ENCODE measurements at regions not wholly inside any gene's neighbourhood (a gene's known extent, or its start where the extent isn't known, plus 50 kb on each side); places are given as distances from the start of the nearest gene placed in this dataset.

GRCh38 chr3:160133757-160134156, 91.5 kb upstream of the C3orf80 start:
- no peak overlapping the region for H3K4me3 ChIP-seq (ENCODE audit: low read length)
- peak; percentile 62 for DNase-seq
- no peaks in the 10 kb centered on the region for H3K79me2 ChIP-seq (ENCODE audit: low read length)
- TF ChIP-seq CTCF (conservative IDR thresholded peaks at IDR 0.05; ENCODE audit: low read depth, low read length) (peak; percentile 50), EZH2 (IDR thresholded peaks at IDR 0.05; ENCODE audit: low read length, unreplicated experiment) (no peak), EZH2phosphoT487 (IDR thresholded peaks at IDR 0.05; ENCODE audit: borderline replicate concordance, low read length) (no peak)
- no peak overlapping the region for H2AFZ ChIP-seq (ENCODE audit: low read length)
- no peaks in the 10 kb centered on the region for H3F3A ChIP-seq (ENCODE audit: low read length, unreplicated experiment)
- H3K27me3 ChIP-seq (ENCODE audit: low read length), result no peaks in the 10 kb centered on the region
- CTCF ChIA-PET, result interaction anchor here (0.7 kb wide), 1 partner anchor 101 kb away, joined by 3 read pairs; no protein-coding TSS in a partner anchor
- intact Hi-C loops (cut with micrococcal nuclease), result no loop called here
- no peaks in the 10 kb centered on the region for H3K9me2 ChIP-seq (replicated peaks; ENCODE audit: low read length)
- H3K4me1 ChIP-seq (ENCODE audit: insufficient read depth, low read length), result peaks cover 24% of the 10 kb centered on the region
- no TSS peak for BruUV-seq (replicated peaks)
- H3K4me2 ChIP-seq (ENCODE audit: low read length), result no peak overlapping the region
- POLR2A ChIA-PET (ENCODE audit: unreplicated experiment), result no interaction called here
- H3K9ac ChIP-seq (ENCODE audit: low read length), result no peak overlapping the region
- no peak; the same call in 1 of the 2 replicates for ATAC-seq
- no peaks in the 10 kb centered on the region for H3K36me3 ChIP-seq (ENCODE audit: low read depth, low read length)
- no peaks in the 10 kb centered on the region for H4K20me1 ChIP-seq (ENCODE audit: low read length)
- no peaks in the 10 kb centered on the region for H3K9me3 ChIP-seq (ENCODE audit: low read length)
- peak overlapping the region; percentile 4 for H3K27ac ChIP-seq (ENCODE audit: low read length)

- DNase-seq (peak; percentile 62), ATAC-seq (peak; percentile 37)
- no peaks in the 10 kb centered on the region for H3K9me2 ChIP-seq (replicated peaks; ENCODE audit: low read length)
- ChIA-PET CTCF (no interaction called here), POLR2A (ENCODE audit: unreplicated experiment) (no interaction called here)
- H3K9ac ChIP-seq (ENCODE audit: low read length), result no peak overlapping the region
- H3F3A ChIP-seq (ENCODE audit: low read length, unreplicated experiment), result no peaks in the 10 kb centered on the region
- H4K20me1 ChIP-seq (ENCODE audit: low read length), result no peaks in the 10 kb centered on the region
- H3K27me3 ChIP-seq (ENCODE audit: low read length), result no peaks in the 10 kb centered on the region
- intact Hi-C loops (cut with micrococcal nuclease), result no loop called here
- H3K79me2 ChIP-seq (ENCODE audit: low read length), result no peaks in the 10 kb centered on the region
- no peaks in the 10 kb centered on the region for H3K36me3 ChIP-seq (ENCODE audit: low read depth, low read length)
- no peak overlapping the region for H2AFZ ChIP-seq (ENCODE audit: low read length)
- peak overlapping the region; percentile 4 for H3K27ac ChIP-seq (ENCODE audit: low read length)
- H3K9me3 ChIP-seq (ENCODE audit: low read length), result no peaks in the 10 kb centered on the region
- H3K4me2 ChIP-seq (ENCODE audit: low read length), result no peak overlapping the region
- H3K4me3 ChIP-seq (ENCODE audit: low read length), result no peak overlapping the region
- peaks cover 18% of the 10 kb centered on the region for H3K4me1 ChIP-seq (ENCODE audit: insufficient read depth, low read length)
- TF ChIP-seq EZH2 (IDR thresholded peaks at IDR 0.05; ENCODE audit: low read length, unreplicated experiment) (no peak), EZH2phosphoT487 (IDR thresholded peaks at IDR 0.05; ENCODE audit: borderline replicate concordance, low read length) (no peak), CTCF (conservative IDR thresholded peaks at IDR 0.05; ENCODE audit: low read depth, low read length) (peak; percentile 24; the same call in 1 of the 2 replicates)
- BruUV-seq (replicated peaks), result no TSS peak
These were observed 90.8 kb upstream of the C3orf80 start for GRCh38 chr3:160134454-160134853.

- Histone ChIP-seq H3K4me1 (ENCODE audit: insufficient read depth, low read length) (peaks cover 14% of the 10 kb centered on the region), H3K79me2 (ENCODE audit: low read length) (no peaks in the 10 kb centered on the region), H3K9ac (ENCODE audit: low read length) (no peak overlapping the region), H3K9me3 (ENCODE audit: low read length) (no peaks in the 10 kb centered on the region), H3F3A (ENCODE audit: low read length, unreplicated experiment) (no peaks in the 10 kb centered on the region), H3K36me3 (ENCODE audit: low read depth, low read length) (no peaks in the 10 kb centered on the region), H3K27ac (ENCODE audit: low read length) (no peak overlapping the region), H3K9me2 (replicated peaks; ENCODE audit: low read length) (no peaks in the 10 kb centered on the region), H4K20me1 (ENCODE audit: low read length) (no peaks in the 10 kb centered on the region), H3K4me3 (ENCODE audit: low read length) (no peak overlapping the region), H2AFZ (ENCODE audit: low read length) (no peak overlapping the region), H3K4me2 (ENCODE audit: low read length) (no peak overlapping the region), H3K27me3 (ENCODE audit: low read length) (no peaks in the 10 kb centered on the region)
- ChIA-PET CTCF (no interaction called here), POLR2A (ENCODE audit: unreplicated experiment) (no interaction called here)
- no peak for ATAC-seq
- peak; percentile 21 for DNase-seq
- intact Hi-C loops (cut with micrococcal nuclease), result no loop called here
- no peak for TF ChIP-seq CTCF (conservative IDR thresholded peaks at IDR 0.05; ENCODE audit: low read depth, low read length)
- TF ChIP-seq EZH2phosphoT487 (IDR thresholded peaks at IDR 0.05; ENCODE audit: borderline replicate concordance, low read length), result no peak
- TF ChIP-seq EZH2 (IDR thresholded peaks at IDR 0.05; ENCODE audit: low read length, unreplicated experiment), result no peak
- no TSS peak for BruUV-seq (replicated peaks)
These were observed 90.3 kb upstream of the C3orf80 start for GRCh38 chr3:160134964-160135363.
